T-helper 2 cell treated with Interferon-gamma antibody and Interleukin-4, amounts not matched to agents 5 μg/mL and 100 μg/mL, for 36 hours (primary cell): ENCODE measurements at regions not wholly inside any gene's neighbourhood (a gene's known extent, or its start where the extent isn't known, plus 50 kb on each side); places are given as distances from the start of the nearest gene placed in this dataset.

Experiments used
- DNase-seq: peaks from one replicate; pipeline ENCODE4 v3.0.0; 2021; ENCODE audit warnings: low spot score
- H3K27ac Mint-ChIP-seq: one replicate; pipeline ENCODE4 v1.8.0; 2021; ENCODE audit warnings: mild to moderate bottlenecking, mixed read lengths
- H3K27me3 Mint-ChIP-seq: one replicate; pipeline ENCODE4 v1.8.0; 2021; ENCODE audit warnings: low read depth, mixed read lengths
- H3K36me3 Mint-ChIP-seq: one replicate; pipeline ENCODE4 v1.8.0; 2021; ENCODE audit warnings: low read depth, mixed read lengths
- H3K4me1 Mint-ChIP-seq: one replicate; pipeline ENCODE4 v1.8.0; 2021; ENCODE audit warnings: low read depth, mixed read lengths
- H3K4me3 Mint-ChIP-seq: one replicate; pipeline ENCODE4 v1.8.0; 2022; ENCODE audit warnings: mild to moderate bottlenecking, moderate library complexity, mixed read lengths
- H3K9me3 Mint-ChIP-seq: one replicate; pipeline ENCODE4 v1.8.0; 2021; ENCODE audit warnings: mixed read lengths

- no peaks in the 10 kb centered on the region for H3K36me3 Mint-ChIP-seq
- no peaks in the 10 kb centered on the region for H3K4me1 Mint-ChIP-seq
- H3K4me3 Mint-ChIP-seq: no peak overlapping the region
- no peak overlapping the region for H3K27ac Mint-ChIP-seq
- H3K27me3 Mint-ChIP-seq: no peaks in the 10 kb centered on the region
- DNase-seq: no peak
- no peaks in the 10 kb centered on the region for H3K9me3 Mint-ChIP-seq
These were observed 122.7 kb downstream of the ANKRD50 start for GRCh38 chr4:124589786-124590185.

GRCh38 chr4:124590480-124590879 is 122.1 kb downstream of the ANKRD50 start:
- no peak for DNase-seq
- Mint-ChIP-seq H3K27ac (no peak overlapping the region), H3K36me3 (no peaks in the 10 kb centered on the region), H3K4me3 (no peak overlapping the region), H3K4me1 (no peaks in the 10 kb centered on the region), H3K9me3 (no peaks in the 10 kb centered on the region), H3K27me3 (no peaks in the 10 kb centered on the region)

GRCh38 chr4:124591637-124592036 is 120.9 kb downstream of the ANKRD50 start:
- Mint-ChIP-seq H3K36me3 (no peaks in the 10 kb centered on the region), H3K27ac (no peak overlapping the region), H3K27me3 (no peaks in the 10 kb centered on the region), H3K9me3 (no peaks in the 10 kb centered on the region), H3K4me1 (no peaks in the 10 kb centered on the region), H3K4me3 (no peak overlapping the region)
- DNase-seq: no peak

GRCh38 chr4:124593494-124593893 is 119.0 kb downstream of the ANKRD50 start:
- H3K4me3 Mint-ChIP-seq: no peak overlapping the region
- H3K27me3 Mint-ChIP-seq: no peaks in the 10 kb centered on the region

GRCh38 chr4:124594945-124595344 is 117.6 kb downstream of the ANKRD50 start:
- no peaks in the 10 kb centered on the region for H3K27me3 Mint-ChIP-seq
- no peaks in the 10 kb centered on the region for H3K4me1 Mint-ChIP-seq
- H3K36me3 Mint-ChIP-seq: no peaks in the 10 kb centered on the region
- no peak overlapping the region for H3K27ac Mint-ChIP-seq
- H3K4me3 Mint-ChIP-seq: no peak overlapping the region
- no peak for DNase-seq
- no peaks in the 10 kb centered on the region for H3K9me3 Mint-ChIP-seq

More at GRCh38 chr4:124593494-124593893, 119.0 kb downstream of the ANKRD50 start:
- no peaks in the 10 kb centered on the region for H3K36me3 Mint-ChIP-seq
- H3K27ac Mint-ChIP-seq: no peak overlapping the region
- H3K9me3 Mint-ChIP-seq: no peaks in the 10 kb centered on the region
- H3K4me1 Mint-ChIP-seq: no peaks in the 10 kb centered on the region
- DNase-seq: no peak

GRCh38 chr4:124596816-124597215 is 115.7 kb downstream of the ANKRD50 start:
- H3K27me3 Mint-ChIP-seq: no peaks in the 10 kb centered on the region
- no peaks in the 10 kb centered on the region for H3K4me1 Mint-ChIP-seq
- H3K36me3 Mint-ChIP-seq: no peaks in the 10 kb centered on the region
- H3K4me3 Mint-ChIP-seq: no peak overlapping the region
- no peak for DNase-seq
- H3K27ac Mint-ChIP-seq: no peak overlapping the region
- H3K9me3 Mint-ChIP-seq: no peaks in the 10 kb centered on the region

- Mint-ChIP-seq H3K27me3 (no peaks in the 10 kb centered on the region), H3K4me3 (no peak overlapping the region), H3K27ac (no peak overlapping the region), H3K4me1 (no peaks in the 10 kb centered on the region), H3K36me3 (no peaks in the 10 kb centered on the region), H3K9me3 (no peaks in the 10 kb centered on the region)
- no peak for DNase-seq
These were observed 102.3 kb downstream of the ANKRD50 start for GRCh38 chr4:124610211-124610610.
